SK-N-SH treated with all-trans-retinoic acid at 6 μM for 48 hours (cell line): ENCODE measurements at regions not wholly inside any gene's neighbourhood (a gene's known extent, or its start where the extent isn't known, plus 50 kb on each side); places are given as distances from the start of the nearest gene placed in this dataset.

ENCODE experiments used
- ATAC-seq: fragments of 200-7000 bp; cut with Tn5 transposase; 3 replicates; pipeline ENCODE4 v1.9.1; 2020; ENCODE audit warnings: mild to moderate bottlenecking, moderate library complexity
- BACH2 ChIP-seq: fragments of 250-450 bp; sonication (Bioruptor Pico); IDR thresholded peaks from 2 replicates; pipeline ENCODE4 v1.9.0; 2021; ENCODE audit warnings: mild to moderate bottlenecking, borderline replicate concordance
- CREB5 ChIP-seq: fragments of 250-450 bp; sonication (Bioruptor Pico); IDR thresholded peaks from 2 replicates; pipeline ENCODE4 v1.5.1; 2020; ENCODE audit warnings: low read depth, mild to moderate bottlenecking, moderate library complexity
- CSDC2 ChIP-seq: fragments of 250-450 bp; sonication (Bioruptor Pico); IDR thresholded peaks from 2 replicates; pipeline ENCODE4 v1.5.0; 2020; ENCODE audit warnings: mild to moderate bottlenecking, moderate library complexity
- CSRNP3 ChIP-seq: fragments of 250-450 bp; sonication (Bioruptor Pico); IDR thresholded peaks from 2 replicates; pipeline ENCODE4 v1.5.1; 2021; ENCODE audit warnings: mild to moderate bottlenecking, moderate library complexity
- ESRRG ChIP-seq: fragments of 250-450 bp; sonication (Bioruptor Pico); IDR thresholded peaks from 2 replicates; pipeline ENCODE4 v1.6.1; 2021; ENCODE audit warnings: mild to moderate bottlenecking
- GLIS3 ChIP-seq: fragments of 250-450 bp; sonication (Bioruptor Pico); IDR thresholded peaks from 2 replicates; pipeline ENCODE4 v1.5.0; 2020; ENCODE audit warnings: mild to moderate bottlenecking, moderate library complexity
- ISL1 ChIP-seq: fragments of 250-450 bp; sonication (Bioruptor Pico); IDR thresholded peaks from 2 replicates; pipeline ENCODE4 v2.1.2; 2022; ENCODE audit warnings: mild to moderate bottlenecking, moderate library complexity
- OSR1 ChIP-seq: fragments of 250-450 bp; sonication (Bioruptor Pico); IDR thresholded peaks from 2 replicates; pipeline ENCODE4 v1.8.0; 2022; ENCODE audit warnings: moderate library complexity, mild to moderate bottlenecking, inconsistent platforms
- PATZ1 ChIP-seq: fragments of 250-450 bp; sonication (Bioruptor Pico); IDR thresholded peaks from 2 replicates; pipeline ENCODE4 v1.8.0; 2020; ENCODE audit warnings: mild to moderate bottlenecking, moderate library complexity, borderline replicate concordance
- POU6F1 ChIP-seq: fragments of 250-450 bp; sonication (Bioruptor Pico); IDR thresholded peaks from 2 replicates; pipeline ENCODE4 v1.8.0; 2021; ENCODE audit warnings: low read depth, mild to moderate bottlenecking, moderate library complexity, borderline replicate concordance
- PPARA ChIP-seq: fragments of 250-450 bp; sonication (Bioruptor Pico); IDR thresholded peaks from 2 replicates; pipeline ENCODE4 v1.5.0; 2020; ENCODE audit warnings: mild to moderate bottlenecking, borderline replicate concordance
- RARB ChIP-seq: fragments of 250-450 bp; sonication (Bioruptor Pico); IDR thresholded peaks from 2 replicates; pipeline ENCODE4 v1.8.0; 2021; ENCODE audit warnings: mild to moderate bottlenecking, moderate library complexity
- SNAI2 ChIP-seq: fragments of 250-450 bp; sonication (Bioruptor Pico); IDR thresholded peaks from 2 replicates; pipeline ENCODE4 v1.5.0; 2020; ENCODE audit warnings: mild to moderate bottlenecking, moderate library complexity
- TCF4 ChIP-seq: fragments of 250-450 bp; sonication (Bioruptor Pico); IDR thresholded peaks from 2 replicates; pipeline ENCODE4 v1.8.0; 2021; ENCODE audit warnings: mild to moderate bottlenecking, moderate library complexity, borderline replicate concordance
- TOX ChIP-seq: fragments of 250-450 bp; sonication (Bioruptor Pico); IDR thresholded peaks from 2 replicates; pipeline ENCODE4 v1.8.0; 2021; ENCODE audit warnings: mild to moderate bottlenecking, moderate library complexity, borderline replicate concordance
- TSHZ2 ChIP-seq: fragments of 250-450 bp; sonication (Bioruptor Pico); IDR thresholded peaks from 2 replicates; pipeline ENCODE4 v1.5.0; 2020; ENCODE audit warnings: mild to moderate bottlenecking, moderate library complexity
- ZC3H10 ChIP-seq: fragments of 250-450 bp; sonication (Bioruptor Pico); IDR thresholded peaks from 2 replicates; pipeline ENCODE4 v1.5.1; 2021; ENCODE audit warnings: mild to moderate bottlenecking, moderate library complexity
- ZFP30 ChIP-seq: fragments of 450-650 bp; formaldehyde crosslinking; IDR thresholded peaks from 2 replicates; pipeline ENCODE4 v1.5.0; 2022; ENCODE audit warnings: mild to moderate bottlenecking, moderate library complexity
- ZNF565 ChIP-seq: fragments of 450-650 bp; formaldehyde crosslinking; conservative IDR thresholded peaks from 2 replicates; pipeline ENCODE4 v1.5.0; 2020; ENCODE audit warnings: low read depth, mild to moderate bottlenecking, moderate library complexity
- ZNF70 ChIP-seq: fragments of 450-650 bp; formaldehyde crosslinking; IDR thresholded peaks from 2 replicates; pipeline ENCODE4 v1.5.0; 2020; ENCODE audit warnings: mild to moderate bottlenecking, moderate library complexity
- ZNF8 ChIP-seq: fragments of 450-650 bp; formaldehyde crosslinking; IDR thresholded peaks from 2 replicates; pipeline ENCODE4 v1.5.0; 2020; ENCODE audit warnings: mild to moderate bottlenecking, moderate library complexity

- no peak for TF ChIP-seq CREB5 (CRISPR knock-in tag)
- TF ChIP-seq ZC3H10 (CRISPR knock-in tag), result no peak
- TF ChIP-seq SNAI2 (CRISPR knock-in tag), result no peak
- TF ChIP-seq PATZ1, result no peak
- no peak for ATAC-seq
Measured at GRCh38 chr13:88303605-88304004, 632.4 kb downstream of the SLITRK5 start.

GRCh38 chr13:88314496-88314895 lies 643.3 kb downstream of the SLITRK5 start:
- TF ChIP-seq OSR1 (CRISPR knock-in tag) (no peak), CREB5 (CRISPR knock-in tag) (no peak), CSRNP3 (no peak), TOX (CRISPR knock-in tag) (no peak), ZNF8 (CRISPR knock-in tag) (no peak), GLIS3 (CRISPR knock-in tag) (no peak), PATZ1 (no peak), PPARA (no peak), ZNF565 (CRISPR knock-in tag) (no peak), ESRRG (CRISPR knock-in tag) (no peak), ISL1 (CRISPR knock-in tag) (no peak), SNAI2 (CRISPR knock-in tag) (no peak), ZFP30 (CRISPR knock-in tag) (no peak), CSDC2 (CRISPR knock-in tag) (no peak), BACH2 (CRISPR knock-in tag) (no peak), ZNF70 (CRISPR knock-in tag) (no peak)
- ATAC-seq, result no peak

DNA sequence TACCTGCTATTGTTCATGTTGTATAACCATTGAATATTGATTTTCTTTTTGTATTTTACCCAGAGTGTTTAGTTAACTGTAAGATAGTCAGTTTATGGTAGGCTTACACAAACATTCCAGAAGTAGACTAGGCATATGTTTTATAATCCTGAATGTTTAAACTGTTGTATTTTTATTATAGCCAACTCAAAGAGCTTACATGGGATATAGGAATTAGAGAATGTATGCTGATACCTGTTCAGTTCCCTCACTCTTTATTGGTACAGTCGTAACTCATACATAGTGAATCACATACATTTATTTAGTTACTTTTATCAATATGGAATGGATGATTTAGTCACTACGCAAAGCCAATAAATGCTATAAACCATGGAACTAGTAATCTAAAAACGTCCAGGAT lies 657.9 kb downstream of the SLITRK5 start:
- TF ChIP-seq TCF4, result no peak
- no peak for TF ChIP-seq TSHZ2 (CRISPR knock-in tag)
- TF ChIP-seq ZNF8 (CRISPR knock-in tag), result no peak
- no peak for TF ChIP-seq OSR1 (CRISPR knock-in tag)
- TF ChIP-seq ZNF70 (CRISPR knock-in tag), result no peak
- no peak for TF ChIP-seq ISL1 (CRISPR knock-in tag)
- no peak for TF ChIP-seq CREB5 (CRISPR knock-in tag)
- no peak for TF ChIP-seq ZFP30 (CRISPR knock-in tag)
- no peak for TF ChIP-seq BACH2 (CRISPR knock-in tag)
- no peak for TF ChIP-seq TOX (CRISPR knock-in tag)
- no peak for TF ChIP-seq CSRNP3
- no peak for TF ChIP-seq SNAI2 (CRISPR knock-in tag)
- no peak for TF ChIP-seq PPARA
- TF ChIP-seq CSDC2 (CRISPR knock-in tag), result no peak
- TF ChIP-seq POU6F1, result no peak
- TF ChIP-seq RARB, result no peak
- no peak for TF ChIP-seq ESRRG (CRISPR knock-in tag)
- TF ChIP-seq ZNF565 (CRISPR knock-in tag), result no peak
- TF ChIP-seq GLIS3 (CRISPR knock-in tag), result no peak
- TF ChIP-seq ZC3H10 (CRISPR knock-in tag), result no peak
- ATAC-seq, result no peak
